K562 (cell line): ENCODE measurements at regions not wholly inside any gene's neighbourhood (a gene's known extent, or its start where the extent isn't known, plus 50 kb on each side); places are given as distances from the start of the nearest gene placed in this dataset.
A peak's percentile ranks its signal among the peaks of the same experiment; 100 is the strongest.

Experiments
- E2F5 ChIP-seq: sonication (generic); formaldehyde crosslinking; IDR thresholded peaks from 2 replicates; pipeline ENCODE4 v1.8.0; 2022; ENCODE audit warnings: mild to moderate bottlenecking, missing genetic modification reagents
- EP300 ChIP-seq: IDR thresholded peaks from 2 replicates; pipeline ENCODE4 v1.6.1; 2012; ENCODE audit warnings: low read length, improper control_type of control experiment
- MEF2A ChIP-seq: IDR thresholded peaks from 2 replicates; pipeline ENCODE4 v1.6.1; 2011; ENCODE audit warnings: low read depth, mild to moderate bottlenecking, low read length, moderate library complexity; ENCODE audit not compliant: control insufficient read depth
- MTA1 ChIP-seq: fragments of 450-650 bp; IDR thresholded peaks from 2 replicates; pipeline ENCODE4 v1.6.1; 2017; ENCODE audit warnings: borderline replicate concordance
- MXI1 ChIP-seq: IDR thresholded peaks from 2 replicates; pipeline ENCODE4 v1.6.1; 2011; ENCODE audit warnings: low read depth, mild to moderate bottlenecking, improper control_type of control experiment, low read length
- NFXL1 ChIP-seq: fragments of 450-650 bp; formaldehyde crosslinking; IDR thresholded peaks from 2 replicates; pipeline ENCODE4 v1.4.0; 2021; ENCODE audit warnings: mild to moderate bottlenecking
- RBM22 ChIP-seq: fragments of 200-400 bp; formaldehyde crosslinking; IDR thresholded peaks from 2 replicates; pipeline ENCODE4 v1.6.1; 2018; ENCODE audit warnings: low read length, low read depth; ENCODE audit not compliant: poor library complexity, severe bottlenecking
- STAT6 ChIP-seq: sonication (generic); formaldehyde crosslinking; IDR thresholded peaks from 2 replicates; pipeline ENCODE4 v1.8.1; 2023; ENCODE audit warnings: mild to moderate bottlenecking, missing genetic modification reagents
- TFAM ChIP-seq: fragments of 250-450 bp; sonication (Bioruptor Pico); conservative IDR thresholded peaks from 2 replicates; pipeline ENCODE4 v1.5.0; 2021; ENCODE audit warnings: mild to moderate bottlenecking, moderate library complexity
- TF ChIP-seq, protein P1 (sequence below): fragments of 250-450 bp; sonication (Bioruptor Pico); IDR thresholded peaks from 2 replicates; pipeline ENCODE4 v1.8.0; 2022; ENCODE audit warnings: inconsistent platforms, mild to moderate bottlenecking, moderate library complexity, borderline replicate concordance
- TF ChIP-seq, protein P2 (sequence below): fragments of 250-450 bp; sonication (Bioruptor Pico); IDR thresholded peaks from 2 replicates; pipeline ENCODE4 v1.4.0; 2020; ENCODE audit warnings: mild to moderate bottlenecking, moderate library complexity

GRCh38 chr13:21297914-21298831 lies 121.7 kb downstream of the MRPL57 start (continued):
- TF ChIP-seq, protein P1, sequence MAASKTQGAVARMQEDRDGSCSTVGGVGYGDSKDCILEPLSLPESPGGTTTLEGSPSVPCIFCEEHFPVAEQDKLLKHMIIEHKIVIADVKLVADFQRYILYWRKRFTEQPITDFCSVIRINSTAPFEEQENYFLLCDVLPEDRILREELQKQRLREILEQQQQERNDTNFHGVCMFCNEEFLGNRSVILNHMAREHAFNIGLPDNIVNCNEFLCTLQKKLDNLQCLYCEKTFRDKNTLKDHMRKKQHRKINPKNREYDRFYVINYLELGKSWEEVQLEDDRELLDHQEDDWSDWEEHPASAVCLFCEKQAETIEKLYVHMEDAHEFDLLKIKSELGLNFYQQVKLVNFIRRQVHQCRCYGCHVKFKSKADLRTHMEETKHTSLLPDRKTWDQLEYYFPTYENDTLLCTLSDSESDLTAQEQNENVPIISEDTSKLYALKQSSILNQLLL (CRISPR knock-in tag), result no peak
- no peak for TF ChIP-seq NFXL1
- TF ChIP-seq, protein P2, sequence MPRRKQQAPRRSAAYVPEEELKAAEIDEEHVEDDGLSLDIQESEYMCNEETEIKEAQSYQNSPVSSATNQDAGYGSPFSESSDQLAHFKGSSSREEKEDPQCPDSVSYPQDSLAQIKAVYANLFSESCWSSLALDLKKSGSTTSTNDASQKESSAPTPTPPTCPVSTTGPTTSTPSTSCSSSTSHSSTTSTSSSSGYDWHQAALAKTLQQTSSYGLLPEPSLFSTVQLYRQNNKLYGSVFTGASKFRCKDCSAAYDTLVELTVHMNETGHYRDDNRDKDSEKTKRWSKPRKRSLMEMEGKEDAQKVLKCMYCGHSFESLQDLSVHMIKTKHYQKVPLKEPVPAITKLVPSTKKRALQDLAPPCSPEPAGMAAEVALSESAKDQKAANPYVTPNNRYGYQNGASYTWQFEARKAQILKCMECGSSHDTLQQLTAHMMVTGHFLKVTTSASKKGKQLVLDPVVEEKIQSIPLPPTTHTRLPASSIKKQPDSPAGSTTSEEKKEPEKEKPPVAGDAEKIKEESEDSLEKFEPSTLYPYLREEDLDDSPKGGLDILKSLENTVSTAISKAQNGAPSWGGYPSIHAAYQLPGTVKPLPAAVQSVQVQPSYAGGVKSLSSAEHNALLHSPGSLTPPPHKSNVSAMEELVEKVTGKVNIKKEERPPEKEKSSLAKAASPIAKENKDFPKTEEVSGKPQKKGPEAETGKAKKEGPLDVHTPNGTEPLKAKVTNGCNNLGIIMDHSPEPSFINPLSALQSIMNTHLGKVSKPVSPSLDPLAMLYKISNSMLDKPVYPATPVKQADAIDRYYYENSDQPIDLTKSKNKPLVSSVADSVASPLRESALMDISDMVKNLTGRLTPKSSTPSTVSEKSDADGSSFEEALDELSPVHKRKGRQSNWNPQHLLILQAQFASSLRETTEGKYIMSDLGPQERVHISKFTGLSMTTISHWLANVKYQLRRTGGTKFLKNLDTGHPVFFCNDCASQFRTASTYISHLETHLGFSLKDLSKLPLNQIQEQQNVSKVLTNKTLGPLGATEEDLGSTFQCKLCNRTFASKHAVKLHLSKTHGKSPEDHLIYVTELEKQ (CRISPR knock-in tag), result no peak
- no peak for TF ChIP-seq MTA1
- no peak for TF ChIP-seq TFAM (CRISPR knock-in tag)
- no peak for TF ChIP-seq EP300
- TF ChIP-seq MXI1, result peak; percentile 83
- TF ChIP-seq E2F5 (CRISPR knock-in tag), result no peak
- TF ChIP-seq RBM22, result no peak
- no peak for TF ChIP-seq STAT6
- no peak for TF ChIP-seq MEF2A
